ENCODE measurements at regions not wholly inside any gene's neighbourhood (a gene's known extent, or its start where the extent isn't known, plus 50 kb on each side); places are given as distances from the start of the nearest gene placed in this dataset.

DNA sequence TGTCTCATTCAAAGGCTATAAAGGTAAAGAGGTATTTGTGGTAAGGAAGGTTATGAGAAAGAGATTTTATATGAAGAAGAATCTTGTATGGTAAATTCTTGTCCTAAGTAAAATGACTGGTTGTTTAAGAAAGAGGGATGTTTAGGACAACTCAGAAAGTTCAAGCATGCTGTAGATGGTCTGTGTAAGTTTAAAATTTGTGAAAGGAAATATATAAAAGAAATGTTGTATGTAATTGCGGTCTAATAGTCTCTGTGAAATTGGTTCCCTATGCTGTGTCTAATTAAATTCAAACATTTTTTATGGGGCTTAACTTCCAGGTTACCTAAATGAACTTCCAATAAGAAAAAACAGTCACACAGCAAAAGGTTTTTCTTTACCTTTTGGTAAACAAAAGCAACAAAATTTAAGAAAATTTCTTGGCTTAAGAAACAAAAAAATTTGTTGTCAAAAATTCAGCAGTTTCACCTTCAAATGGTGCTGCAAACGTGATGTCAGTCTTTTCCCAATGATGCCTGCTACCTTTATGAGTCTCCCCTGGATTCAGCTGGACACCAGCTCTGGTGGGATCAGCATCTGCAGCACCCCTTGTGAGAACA lies 83.0 kb upstream of the FCN1 start:
- peaks cover 5% of the 10 kb centered on the region for H3K9me3 Mint-ChIP-seq (ENCODE audit: low read depth, unreplicated experiment)
- no peaks in the 10 kb centered on the region for H3K4me1 Mint-ChIP-seq (ENCODE audit: low read depth, unreplicated experiment)
- H3K27ac Mint-ChIP-seq (ENCODE audit: unreplicated experiment) = no peak overlapping the region
- no peaks in the 10 kb centered on the region for H3K27me3 Mint-ChIP-seq (ENCODE audit: unreplicated experiment)
- no peak for DNase-seq
- no peak overlapping the region for H3K4me3 Mint-ChIP-seq (ENCODE audit: low read depth, unreplicated experiment)
- no peaks in the 10 kb centered on the region for H3K36me3 Mint-ChIP-seq (ENCODE audit: insufficient read depth, unreplicated experiment)
- intact Hi-C loops (cut with micrococcal nuclease; ENCODE audit: unreplicated experiment) = no loop called here
- TF ChIP-seq CTCF (IDR thresholded peaks at IDR 0.05; ENCODE audit: unreplicated experiment) = no peak
- BruUV-seq (replicated peaks) = no TSS peak
- CTCF ChIA-PET = no interaction called here

DNA sequence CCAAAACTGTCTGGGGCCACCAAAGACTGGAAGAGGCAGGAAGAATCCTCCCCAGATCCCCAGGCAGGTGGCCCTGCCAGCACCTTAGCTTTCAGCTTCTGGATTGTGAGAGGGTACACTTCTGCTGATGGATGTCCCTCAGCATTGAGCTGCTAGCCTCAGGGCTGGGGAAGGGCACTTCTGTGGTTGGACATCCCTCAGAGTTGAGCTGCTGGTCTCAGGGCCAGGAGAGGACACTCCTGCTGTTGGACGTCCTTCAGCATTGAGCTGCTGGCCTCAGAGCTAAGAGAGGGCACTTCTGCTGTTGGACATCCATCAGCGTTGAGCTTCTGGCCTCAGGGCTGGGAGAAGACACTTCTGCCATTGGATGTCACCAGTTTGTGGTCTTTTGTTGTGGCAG lies 83.8 kb upstream of the FCN1 start:
- Mint-ChIP-seq H3K4me3 (ENCODE audit: low read depth, unreplicated experiment) (no peak overlapping the region), H3K9me3 (ENCODE audit: low read depth, unreplicated experiment) (peaks cover 5% of the 10 kb centered on the region), H3K4me1 (ENCODE audit: low read depth, unreplicated experiment) (no peaks in the 10 kb centered on the region), H3K36me3 (ENCODE audit: insufficient read depth, unreplicated experiment) (no peaks in the 10 kb centered on the region), H3K27ac (ENCODE audit: unreplicated experiment) (no peak overlapping the region), H3K27me3 (ENCODE audit: unreplicated experiment) (no peaks in the 10 kb centered on the region)
- BruUV-seq (replicated peaks) = no TSS peak
- CTCF ChIA-PET = no interaction called here
- no peak for DNase-seq
- intact Hi-C loops (cut with micrococcal nuclease; ENCODE audit: unreplicated experiment) = no loop called here
- no peak for TF ChIP-seq CTCF (IDR thresholded peaks at IDR 0.05; ENCODE audit: unreplicated experiment)

GRCh38 chr9:135002336-135002735 lies 84.6 kb upstream of the FCN1 start:
- no peaks in the 10 kb centered on the region for H3K27me3 Mint-ChIP-seq (ENCODE audit: unreplicated experiment)
- CTCF ChIA-PET = no interaction called here
- H3K4me1 Mint-ChIP-seq (ENCODE audit: low read depth, unreplicated experiment) = no peaks in the 10 kb centered on the region
- intact Hi-C loops (cut with micrococcal nuclease; ENCODE audit: unreplicated experiment) = no loop called here
- no TSS peak for BruUV-seq (replicated peaks)
- no peaks in the 10 kb centered on the region for H3K36me3 Mint-ChIP-seq (ENCODE audit: insufficient read depth, unreplicated experiment)
- TF ChIP-seq CTCF (IDR thresholded peaks at IDR 0.05; ENCODE audit: unreplicated experiment) = no peak
- H3K9me3 Mint-ChIP-seq (ENCODE audit: low read depth, unreplicated experiment) = peaks cover 2% of the 10 kb centered on the region
- H3K27ac Mint-ChIP-seq (ENCODE audit: unreplicated experiment) = no peak overlapping the region
- H3K4me3 Mint-ChIP-seq (ENCODE audit: low read depth, unreplicated experiment) = no peak overlapping the region
- DNase-seq = no peak

DNA sequence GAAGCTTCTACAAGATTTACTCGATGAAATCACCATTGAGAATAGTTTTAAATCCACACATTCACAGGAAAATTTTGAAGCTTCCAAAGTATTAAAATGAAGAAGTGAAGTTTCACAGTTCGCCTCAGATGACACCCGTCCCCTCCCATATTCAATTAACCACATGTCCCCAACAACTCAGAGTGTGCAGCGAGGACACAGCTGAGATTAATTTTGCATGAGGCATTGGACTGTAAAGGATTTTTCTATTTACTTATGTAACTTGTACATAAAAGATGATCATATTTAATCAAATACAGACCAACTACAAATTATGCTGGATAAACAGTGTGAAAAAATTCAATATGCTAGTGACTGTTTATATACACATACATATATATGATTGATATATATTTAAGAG lies 84.7 kb upstream of the OLFM1 start:
- Mint-ChIP-seq H3K9me3 (ENCODE audit: low read depth, unreplicated experiment) (peaks cover 2% of the 10 kb centered on the region), H3K4me1 (ENCODE audit: low read depth, unreplicated experiment) (no peaks in the 10 kb centered on the region), H3K36me3 (ENCODE audit: insufficient read depth, unreplicated experiment) (no peaks in the 10 kb centered on the region), H3K27ac (ENCODE audit: unreplicated experiment) (no peak overlapping the region), H3K4me3 (ENCODE audit: low read depth, unreplicated experiment) (no peak overlapping the region), H3K27me3 (ENCODE audit: unreplicated experiment) (no peaks in the 10 kb centered on the region)
- no peak for DNase-seq
- BruUV-seq (replicated peaks) = no TSS peak
- intact Hi-C loops (cut with micrococcal nuclease; ENCODE audit: unreplicated experiment) = no loop called here
- TF ChIP-seq CTCF (IDR thresholded peaks at IDR 0.05; ENCODE audit: unreplicated experiment) = no peak
- CTCF ChIA-PET = no interaction called here
